HG02970 (cell line): ENCODE measurements at regions not wholly inside any gene's neighbourhood (a gene's known extent, or its start where the extent isn't known, plus 50 kb on each side); places are given as distances from the start of the nearest gene placed in this dataset.
"Not testable (repeated sequence)": the region's sequence is repeated elsewhere in the genome, so short reads cannot be mapped to it uniquely, and the experiment has no call there.

ENCODE experiments used
- ATAC-seq: cut with Tn5 transposase; IDR thresholded peaks from one replicate; pipeline ENCODE4 v1.9.1; 2021; ENCODE audit warnings: mild to moderate bottlenecking, moderate library complexity, moderate number of reproducible peaks; ENCODE audit not compliant: unreplicated experiment, low FRiP score

DNA sequence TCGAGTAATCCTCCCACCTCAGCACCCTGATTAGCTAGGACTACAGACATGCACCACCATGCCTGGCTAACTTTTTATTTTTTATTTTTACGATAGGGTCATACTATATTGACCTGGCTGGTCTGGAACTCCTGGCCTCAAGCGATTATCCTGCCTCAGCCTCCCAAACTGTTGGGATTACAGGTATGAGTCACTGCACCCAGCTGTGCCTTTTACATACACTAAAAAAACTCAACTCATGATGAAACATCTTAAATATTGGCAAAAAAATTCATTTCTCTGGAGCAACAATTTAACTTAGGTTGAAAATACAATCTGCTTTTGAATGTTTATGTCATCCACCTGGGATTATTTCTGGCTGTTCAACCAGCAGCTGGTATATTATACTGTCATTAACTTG lies 598.3 kb upstream of the ZP4 start:
- no peak for ATAC-seq

DNA sequence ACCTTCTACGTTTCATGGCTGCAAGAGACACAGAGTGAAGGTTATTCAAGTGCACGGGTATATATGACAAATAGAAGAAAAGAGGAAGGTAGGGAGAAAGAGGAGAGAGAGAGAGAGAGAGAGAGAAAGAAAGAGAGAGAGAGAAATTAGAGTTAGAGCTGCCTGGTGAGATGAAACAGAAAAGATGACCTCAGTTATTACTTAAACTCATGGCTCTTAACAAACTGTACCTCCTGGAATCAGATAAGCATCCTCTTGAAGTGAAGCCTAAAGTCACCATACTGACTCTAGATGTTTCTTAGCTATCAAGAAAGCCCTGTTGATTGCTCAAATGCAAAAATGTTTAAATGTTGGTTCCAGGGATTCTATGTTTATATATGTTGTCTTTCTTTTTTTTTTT lies 597.7 kb upstream of the ZP4 start:
- ATAC-seq: no peak

DNA sequence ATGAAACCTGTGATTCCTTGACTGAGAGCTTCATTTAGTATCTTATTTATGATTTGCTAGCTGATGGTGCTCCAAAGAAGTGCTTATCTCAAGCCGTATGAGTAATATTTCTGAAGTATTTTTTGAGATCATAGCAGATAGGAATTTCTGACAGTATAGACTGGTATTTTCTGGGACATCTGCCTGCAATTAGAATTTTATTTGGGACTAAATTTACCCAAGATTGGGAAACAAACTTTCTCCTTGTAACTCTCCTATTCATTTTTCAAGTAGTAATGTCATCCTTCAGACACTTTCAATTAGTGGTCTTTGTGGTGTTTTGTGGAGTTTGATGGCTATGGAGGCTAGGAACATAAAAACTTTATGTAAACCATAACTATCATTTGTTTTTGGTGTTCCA lies 597.2 kb upstream of the ZP4 start:
- ATAC-seq: no peak

DNA sequence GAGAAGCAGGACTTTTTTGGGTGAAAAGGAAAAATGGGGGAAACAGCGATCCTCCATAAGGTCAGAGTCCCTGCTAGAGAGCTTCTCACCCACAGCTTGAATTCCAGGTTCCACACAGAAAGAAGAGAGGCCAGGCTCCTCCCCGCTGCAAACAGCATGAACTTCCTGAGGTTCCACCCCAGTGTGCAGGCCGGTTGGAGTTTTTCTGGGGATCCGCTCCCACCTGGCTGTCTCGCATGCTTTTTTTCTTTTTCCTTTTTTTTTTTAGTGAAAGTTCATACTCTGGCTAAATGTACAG lies 595.1 kb upstream of the ZP4 start:
- ATAC-seq: no peak

DNA sequence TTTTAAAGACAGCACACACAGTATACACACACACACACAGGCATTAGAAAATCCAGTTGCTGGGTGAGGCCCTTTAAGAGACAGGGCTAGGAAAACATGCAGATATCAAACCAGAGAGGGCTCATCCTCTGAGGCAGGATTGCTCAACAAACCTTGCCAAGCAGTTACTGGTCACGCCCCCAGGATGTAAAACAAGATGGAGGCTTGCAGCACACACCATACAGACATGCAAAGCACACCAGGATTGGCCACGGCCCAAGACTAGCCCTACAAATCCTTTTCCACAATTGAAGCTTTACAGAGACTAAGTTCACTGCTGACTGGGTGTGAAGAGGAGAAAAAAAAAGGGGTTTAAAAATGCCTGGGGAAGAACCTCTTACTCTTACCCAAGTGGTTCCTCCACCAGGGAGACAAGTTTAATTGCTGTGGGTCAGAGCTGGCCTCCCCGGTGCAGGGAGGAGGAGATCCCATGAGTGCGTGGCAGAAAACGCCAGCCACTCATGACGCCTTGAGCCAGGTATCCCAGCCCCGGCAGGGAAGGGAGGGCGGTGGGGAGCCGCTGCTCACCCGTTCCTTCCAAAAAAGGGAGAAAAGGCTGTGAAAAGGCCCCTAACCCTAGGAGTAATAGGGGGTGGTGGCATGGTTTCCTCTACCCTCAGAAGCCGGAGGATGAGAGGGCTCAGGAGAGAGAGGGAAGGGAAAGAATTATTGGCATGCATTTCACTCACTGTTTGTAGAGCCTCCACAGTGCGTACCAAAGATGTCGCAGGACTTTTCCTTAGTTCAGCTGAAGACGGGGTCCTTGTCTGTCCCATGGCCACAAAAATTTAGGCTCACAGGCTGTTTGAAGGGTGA lies 594.6 kb upstream of the ZP4 start:
- no peak for ATAC-seq

DNA sequence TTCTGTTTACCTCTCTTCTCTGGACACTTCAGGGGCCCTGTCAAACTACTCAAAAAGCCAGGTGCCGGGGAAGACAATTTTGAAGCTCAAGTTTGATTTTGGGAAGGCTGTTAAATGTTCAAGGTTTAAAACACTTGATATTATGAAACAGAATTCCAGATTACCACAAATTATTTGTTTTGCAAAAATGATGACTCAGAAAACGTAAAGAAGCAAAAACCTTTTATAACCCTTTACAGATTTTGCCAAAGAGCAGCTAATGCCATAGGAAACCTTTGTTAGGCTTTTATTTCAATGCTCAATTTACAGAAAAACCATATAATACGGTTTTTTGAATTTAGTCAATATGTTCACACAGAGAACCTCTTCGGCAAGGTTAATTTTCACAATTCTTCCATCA lies 593.4 kb upstream of the ZP4 start:
- no peak for ATAC-seq

DNA sequence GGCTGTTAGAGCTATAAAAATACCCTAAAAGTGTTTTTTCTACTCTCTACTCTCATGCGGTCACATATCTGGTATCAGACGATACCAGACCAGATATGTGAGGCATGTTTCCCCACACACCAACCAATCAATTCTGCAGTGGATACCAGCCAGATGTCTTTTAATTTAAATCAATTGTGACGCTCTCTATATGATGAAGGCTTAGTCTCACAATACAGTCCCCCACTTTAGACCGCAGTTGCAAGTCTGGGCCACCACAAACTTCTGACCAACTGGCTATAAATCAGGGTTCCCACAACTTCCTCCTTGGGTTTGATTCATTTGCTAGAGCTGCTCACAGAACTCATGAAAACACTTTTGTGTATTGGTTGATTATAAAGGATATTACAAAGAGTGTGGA lies 586.1 kb upstream of the ZP4 start:
- no peak for ATAC-seq

DNA sequence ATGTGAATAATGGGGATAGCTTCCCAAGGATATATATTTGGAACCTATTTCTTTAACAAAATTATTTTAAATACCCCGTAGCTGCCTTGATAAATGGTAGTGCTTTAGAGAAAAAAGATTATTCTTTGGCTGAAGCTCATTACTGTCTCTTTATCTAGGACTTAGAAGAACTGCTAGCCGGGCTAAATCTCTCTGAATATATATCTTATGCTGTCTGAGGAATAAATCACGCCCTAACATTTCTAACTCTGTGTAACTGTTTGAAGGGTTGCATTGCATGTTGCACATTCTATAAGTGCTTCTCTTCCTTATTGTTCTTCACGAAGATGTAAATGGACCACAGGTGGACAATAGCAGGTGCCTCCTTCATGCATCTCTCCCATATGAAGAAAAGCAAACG lies 585.0 kb upstream of the ZP4 start:
- no peak for ATAC-seq

DNA sequence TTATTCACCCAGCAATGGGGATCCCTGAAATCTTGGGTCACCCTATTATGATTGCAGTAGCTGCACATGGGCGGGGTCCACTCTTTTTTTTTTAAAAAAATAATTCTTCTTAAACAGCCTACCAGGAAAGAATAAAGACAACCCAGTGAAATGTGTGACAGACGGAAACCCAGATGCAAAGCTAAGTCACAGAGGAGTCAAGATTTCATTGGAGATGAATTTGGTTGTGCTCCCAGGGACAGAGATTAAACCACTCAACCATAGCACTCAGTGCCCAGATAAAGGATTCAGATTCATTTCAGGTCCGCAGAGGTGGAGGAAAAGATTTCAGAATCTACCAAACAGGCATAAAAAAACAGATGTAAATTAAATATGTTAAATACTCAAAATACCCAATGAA lies 583.5 kb upstream of the ZP4 start:
- no peak for ATAC-seq

DNA sequence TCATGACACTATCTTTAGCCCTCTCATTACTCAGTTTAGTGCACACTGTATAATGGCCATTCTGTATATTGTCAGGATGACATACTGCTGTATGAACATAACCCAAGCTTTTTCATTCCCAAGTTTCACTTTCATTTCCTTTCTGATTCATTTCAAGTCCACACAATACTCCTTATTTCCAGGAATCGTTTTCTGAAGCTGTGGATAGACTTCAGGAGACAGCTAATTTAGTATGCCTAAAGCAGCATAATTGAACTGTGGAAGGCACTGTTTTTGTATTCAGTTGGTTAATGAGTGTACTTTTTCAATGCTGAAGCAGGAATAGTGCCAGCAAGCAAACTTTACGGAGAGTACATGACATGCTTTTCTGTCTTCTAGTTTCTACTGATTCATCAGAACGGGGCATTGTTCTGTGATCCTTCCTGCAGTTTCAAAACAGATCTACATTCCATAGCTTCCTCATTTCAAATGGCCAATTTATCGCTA lies 578.5 kb upstream of the ZP4 start:
- no peak for ATAC-seq

DNA sequence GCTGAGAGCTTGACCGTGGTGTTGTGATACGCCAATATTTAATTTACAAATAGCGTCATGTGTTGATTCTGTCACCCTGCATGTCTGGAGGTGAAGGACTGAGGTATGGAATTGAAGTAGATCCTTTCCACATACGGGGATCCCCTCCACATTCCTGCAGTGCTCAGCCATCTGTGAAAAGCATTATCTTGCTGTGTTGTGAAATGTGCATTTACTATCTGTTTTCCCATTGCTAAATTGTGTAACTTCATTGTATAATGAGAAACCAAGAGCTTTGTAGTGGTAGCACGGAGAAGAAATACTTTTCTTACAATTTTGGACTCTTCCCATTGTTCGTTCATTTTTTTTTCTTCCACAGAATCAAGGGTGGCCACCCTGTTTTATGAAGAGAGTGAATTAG lies 577.3 kb upstream of the ZP4 start:
- ATAC-seq: no peak

DNA sequence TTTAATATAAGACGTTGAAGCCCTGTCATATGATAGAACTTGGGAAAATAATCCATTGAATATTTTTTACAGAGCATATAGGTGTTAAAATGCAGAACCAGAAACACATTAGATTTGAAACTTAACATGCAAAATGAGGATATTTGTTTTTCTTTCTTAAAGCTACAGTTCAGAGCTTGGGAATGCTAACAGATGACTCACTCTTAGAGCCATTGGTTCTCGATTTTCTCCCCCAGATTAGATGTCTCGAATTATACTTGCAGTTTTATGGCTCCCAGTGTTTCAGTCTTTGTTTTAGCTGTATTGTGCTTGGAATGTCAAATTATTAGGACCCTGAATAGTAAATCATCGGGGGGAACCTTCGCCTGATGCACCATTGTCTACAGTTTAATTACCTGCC lies 575.7 kb upstream of the ZP4 start:
- no peak for ATAC-seq

DNA sequence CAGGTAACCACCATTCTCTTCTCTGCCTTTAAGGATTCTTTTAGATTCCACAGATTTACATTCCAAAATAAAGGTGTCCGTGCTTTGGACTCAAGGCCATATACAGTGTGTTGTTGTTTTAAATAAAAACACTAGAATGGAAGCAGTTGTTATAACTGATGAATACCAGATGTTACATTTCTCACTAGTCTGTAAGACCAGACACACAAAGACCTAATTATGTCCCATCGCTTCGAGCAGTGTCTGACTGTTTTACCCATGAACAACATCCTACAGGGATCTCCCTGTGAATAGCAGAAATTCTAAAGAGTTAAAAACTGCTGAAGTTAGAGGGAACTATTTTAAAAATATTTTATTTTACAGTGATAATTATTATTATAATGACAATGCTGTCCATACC lies 574.7 kb upstream of the ZP4 start:
- ATAC-seq: no peak

DNA sequence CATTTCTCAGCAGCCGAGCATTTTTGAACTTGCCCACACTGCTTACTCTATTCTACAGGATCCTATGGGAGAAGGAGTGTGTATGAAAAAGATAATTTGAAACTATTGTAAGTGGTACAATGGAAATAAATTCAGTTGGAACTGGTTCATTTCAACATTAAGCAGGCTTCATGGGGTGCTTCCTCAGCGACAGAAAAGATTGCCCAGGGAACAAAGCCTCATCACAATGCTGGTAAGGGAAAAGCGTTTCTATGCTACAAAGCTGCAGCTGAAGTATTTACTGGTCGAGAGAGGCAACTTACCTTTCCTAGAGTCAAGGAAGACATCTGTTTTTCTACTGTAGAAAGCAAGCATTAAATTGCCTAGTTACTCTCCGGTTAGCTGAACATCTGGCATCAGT lies 568.2 kb upstream of the ZP4 start:
- ATAC-seq: no peak

DNA sequence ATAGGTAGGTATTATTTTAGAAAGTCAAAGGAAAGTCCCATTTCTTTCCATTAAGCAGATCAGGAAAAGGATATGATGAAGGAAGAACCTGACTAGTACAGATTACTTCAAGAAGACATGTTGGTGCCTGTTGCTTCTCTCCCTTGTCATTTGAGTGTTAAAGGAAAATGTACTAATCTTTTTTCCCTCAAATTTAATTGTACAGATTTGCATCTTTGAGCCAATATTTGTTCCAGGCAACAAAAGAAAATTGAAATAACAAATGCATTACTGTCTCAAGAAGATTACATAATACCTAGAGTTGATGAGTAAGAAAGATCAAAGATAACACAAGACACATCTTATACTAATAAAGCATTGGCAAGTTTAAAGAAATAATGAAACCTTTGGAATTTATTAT lies 566.9 kb upstream of the ZP4 start:
- ATAC-seq: no peak

DNA sequence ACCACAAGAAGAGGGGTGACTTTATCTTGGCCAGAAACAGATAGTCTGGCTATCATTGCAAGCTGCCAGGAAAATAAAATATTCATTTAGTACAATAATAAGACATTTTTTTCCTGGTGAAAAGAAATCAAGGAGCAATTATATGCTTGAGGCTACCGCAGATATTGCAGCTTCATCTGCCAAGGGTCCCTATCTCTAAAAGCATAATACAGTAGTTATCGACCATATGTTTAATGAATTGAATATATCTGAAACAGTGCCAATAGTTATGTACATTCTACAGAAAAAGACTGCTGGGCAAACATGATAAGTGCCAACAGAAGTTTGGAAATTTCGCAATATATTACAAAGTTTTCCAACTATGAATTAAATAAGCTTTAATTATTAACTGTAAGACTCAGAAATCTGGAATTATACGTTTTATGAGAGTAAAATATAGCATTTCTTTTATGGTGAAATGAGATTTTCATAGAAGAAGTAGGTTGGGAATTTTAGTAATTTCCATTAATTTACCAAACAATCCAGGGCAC lies 561.1 kb upstream of the ZP4 start:
- ATAC-seq: no peak

DNA sequence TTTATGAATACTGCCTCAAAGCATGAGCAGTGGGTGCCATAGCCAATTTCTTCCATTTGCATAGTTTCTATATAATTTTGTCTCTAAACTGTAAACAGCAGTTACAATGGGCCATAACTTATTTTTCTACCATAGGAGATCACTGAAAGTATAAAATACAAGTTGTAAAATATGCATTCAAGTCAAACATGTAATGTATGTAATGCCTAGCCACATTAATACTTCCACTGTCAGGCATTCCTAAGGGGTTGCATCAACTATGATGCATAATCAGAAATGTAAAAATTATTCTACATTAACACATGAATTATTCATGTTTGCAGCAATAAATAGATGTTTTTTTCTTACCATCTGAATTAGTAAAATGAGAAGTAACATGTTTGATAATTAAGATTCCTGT lies 560.3 kb upstream of the ZP4 start:
- ATAC-seq: no peak

DNA sequence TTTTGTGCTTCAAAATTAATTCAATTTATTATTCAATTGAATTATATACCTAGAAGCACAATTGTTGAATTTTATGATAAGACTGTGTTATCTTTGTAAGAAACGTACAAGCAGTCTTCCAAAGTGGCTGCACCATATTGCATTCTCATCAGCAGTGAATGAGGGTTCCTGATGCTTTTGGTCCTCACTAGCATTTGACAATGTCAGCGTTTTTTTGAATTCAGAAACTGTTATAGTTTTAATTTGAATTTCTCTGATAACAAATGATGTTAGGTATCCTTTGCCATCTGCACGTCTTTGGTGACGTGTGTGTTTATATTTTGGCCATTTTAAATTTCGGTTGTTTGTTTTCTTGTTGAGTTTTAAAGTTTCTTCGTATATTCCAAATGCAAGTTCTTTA lies 553.0 kb upstream of the ZP4 start:
- ATAC-seq: no peak

DNA sequence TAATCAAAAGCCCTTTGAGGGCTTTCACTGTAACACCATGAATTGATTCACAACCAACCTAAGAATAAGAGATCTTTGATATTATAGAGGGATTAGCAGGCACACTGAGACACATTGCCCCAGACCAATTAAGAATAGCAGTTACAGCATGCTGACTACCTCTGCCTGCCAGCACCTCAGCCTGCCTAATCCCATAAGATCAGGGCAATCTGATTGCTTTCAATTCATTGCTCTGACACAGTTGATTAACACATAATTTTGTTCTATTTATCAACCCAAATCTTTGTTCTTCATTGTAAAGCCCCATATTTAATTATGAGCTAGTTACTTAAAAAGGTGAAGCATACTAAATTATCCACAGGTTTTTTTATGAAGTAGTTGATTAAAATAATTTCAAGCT lies 548.8 kb upstream of the ZP4 start:
- ATAC-seq: no peak

DNA sequence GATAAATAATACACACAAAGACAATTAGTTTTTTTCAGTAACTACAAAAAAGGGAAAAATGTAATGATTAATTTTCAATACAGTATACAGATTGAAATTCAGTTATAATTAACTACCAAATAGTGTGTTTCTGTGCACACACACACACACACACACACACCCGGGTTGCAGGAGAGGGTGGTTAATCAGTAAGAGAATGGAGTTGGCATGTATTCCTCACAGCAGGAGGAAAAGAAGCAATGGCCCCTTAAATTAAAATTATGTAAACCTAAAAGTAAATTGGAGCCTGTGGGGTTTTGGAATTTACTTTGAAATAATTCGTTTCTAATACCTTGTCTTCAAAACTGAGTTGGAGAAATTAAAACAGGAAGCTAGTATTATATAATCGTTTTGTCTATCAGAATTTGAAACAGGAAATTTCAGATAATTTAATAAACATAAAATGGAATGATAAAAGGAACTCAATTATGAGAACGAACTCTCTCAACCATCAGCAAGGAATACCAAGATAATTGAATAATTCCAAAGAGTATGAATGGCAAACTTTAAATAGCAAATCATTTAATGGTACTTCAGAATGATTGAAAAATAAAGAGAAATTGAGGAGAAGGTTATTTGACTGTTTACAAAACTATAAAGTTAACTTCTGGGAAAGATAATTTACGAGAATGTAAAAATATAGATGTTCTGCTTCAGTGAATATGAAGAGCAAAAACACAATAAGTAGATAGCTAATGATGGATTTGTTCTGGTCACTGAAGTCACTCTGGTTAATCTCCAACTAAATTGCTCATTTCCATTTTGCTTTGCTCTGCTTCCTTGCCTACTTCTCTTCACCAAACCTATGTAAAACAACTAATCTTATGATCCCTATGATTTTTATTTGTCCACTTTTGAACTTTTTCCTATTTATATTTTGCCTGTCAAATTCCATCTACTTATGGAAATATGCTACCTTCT lies 547.9 kb upstream of the ZP4 start:
- no peak for ATAC-seq

DNA sequence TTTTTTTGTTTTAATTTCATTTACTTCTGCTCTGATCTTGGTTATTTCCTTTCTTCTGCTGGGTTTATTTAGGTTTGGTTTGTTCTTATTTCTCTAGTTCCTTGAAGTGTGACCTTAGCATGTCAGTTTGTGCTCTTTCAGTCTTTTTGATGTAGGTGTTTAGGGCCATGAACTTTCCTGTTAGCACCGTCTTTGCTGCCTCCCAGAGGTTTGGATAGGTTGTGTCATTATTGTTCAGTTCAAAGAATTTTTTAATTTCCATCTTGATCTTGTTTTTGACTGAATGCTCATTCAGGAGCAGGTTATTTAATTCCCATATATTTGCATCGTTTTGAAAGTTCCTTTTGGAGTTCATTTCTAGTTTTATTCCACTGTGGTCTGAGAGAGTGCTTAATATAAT lies 539.0 kb upstream of the ZP4 start:
- not testable (repeated sequence) for ATAC-seq
